Activated CD4-positive, alpha-beta memory T cell treated with anti-CD3 and anti-CD28 coated beads for 36 hours (primary cell): ENCODE measurements at regions not wholly inside any gene's neighbourhood (a gene's known extent, or its start where the extent isn't known, plus 50 kb on each side); places are given as distances from the start of the nearest gene placed in this dataset.

Source experiments
- CTCF ChIA-PET: fragments of 350-600 bp; sonication (Branson Sonifier 250); formaldehyde crosslinking; loops from one replicate; lab custom pipeline; 2021; ENCODE audit warnings: antibody characterized with exemption, inconsistent platforms; lab: Charles Lee
- POLR2A ChIA-PET: fragments of 350-600 bp; sonication (Branson Sonifier 250); formaldehyde crosslinking; loops from one replicate; lab custom pipeline; 2021; ENCODE audit warnings: antibody characterized with exemption; lab: Charles Lee
- DNase-seq: peaks from one replicate; pipeline ENCODE4 v3.0.0-alpha.2; 2020
- H3K27ac Mint-ChIP-seq: one replicate; pipeline ENCODE4 v1.8.0; 2021; ENCODE audit warnings: mixed read lengths
- H3K27me3 Mint-ChIP-seq: one replicate; pipeline ENCODE4 v1.8.0; 2021; ENCODE audit warnings: mixed read lengths
- H3K36me3 Mint-ChIP-seq: one replicate; pipeline ENCODE4 v1.8.0; 2021; ENCODE audit warnings: mixed read lengths
- H3K4me1 Mint-ChIP-seq: one replicate; pipeline ENCODE4 v1.8.0; 2021; ENCODE audit warnings: low read depth, mixed read lengths
- H3K4me3 Mint-ChIP-seq: one replicate; pipeline ENCODE4 v1.8.0; 2021; ENCODE audit warnings: mild to moderate bottlenecking, mixed read lengths
- H3K9me3 Mint-ChIP-seq: one replicate; pipeline ENCODE4 v1.8.0; 2021; ENCODE audit warnings: mixed read lengths
- intact Hi-C: fragments of 100-400 bp; cut with micrococcal nuclease; formaldehyde crosslinking; loops from one replicate; pipeline ENCODE4 v1.15.1; 2023

- Mint-ChIP-seq H3K27me3 (peaks cover 15% of the 10 kb centered on the region), H3K4me1 (no peaks in the 10 kb centered on the region), H3K4me3 (no peak overlapping the region), H3K36me3 (no peaks in the 10 kb centered on the region), H3K9me3 (no peaks in the 10 kb centered on the region), H3K27ac (no peak overlapping the region)
- POLR2A ChIA-PET: no interaction called here
- CTCF ChIA-PET: interaction anchor here (1.0 kb wide), 1 partner anchor 37 kb away, joined by 4 read pairs; no protein-coding TSS in a partner anchor
- intact Hi-C loops: no loop called here
- DNase-seq: no peak
Observed at GRCh38 chr2:204223544-204223943, 287.0 kb downstream of the ICOS start.

GRCh38 chr2:204225671-204226073, 289.1 kb downstream of the ICOS start:
- intact Hi-C loops: no loop called here
- no peak for DNase-seq
- Mint-ChIP-seq H3K36me3 (no peaks in the 10 kb centered on the region), H3K27me3 (peaks cover 21% of the 10 kb centered on the region), H3K9me3 (no peaks in the 10 kb centered on the region), H3K4me1 (no peaks in the 10 kb centered on the region), H3K4me3 (no peak overlapping the region), H3K27ac (no peak overlapping the region)
- ChIA-PET CTCF (no interaction called here), POLR2A (no interaction called here)

- no peak for DNase-seq
- Mint-ChIP-seq H3K27me3 (peaks cover 22% of the 10 kb centered on the region), H3K9me3 (no peaks in the 10 kb centered on the region), H3K27ac (no peak overlapping the region), H3K4me3 (no peak overlapping the region), H3K36me3 (no peaks in the 10 kb centered on the region), H3K4me1 (no peaks in the 10 kb centered on the region)
- intact Hi-C loops: no loop called here
- ChIA-PET CTCF (interaction anchor here (0.8 kb wide), 1 partner anchor 33 kb away, joined by 3 read pairs; no protein-coding TSS in a partner anchor), POLR2A (no interaction called here)
Observed at GRCh38 chr2:204226305-204226880, 289.8 kb downstream of the ICOS start.

- Mint-ChIP-seq H3K27me3 (peaks cover 22% of the 10 kb centered on the region), H3K27ac (no peak overlapping the region), H3K4me1 (no peaks in the 10 kb centered on the region), H3K9me3 (no peaks in the 10 kb centered on the region), H3K4me3 (no peak overlapping the region), H3K36me3 (no peaks in the 10 kb centered on the region)
- intact Hi-C loops: no loop called here
- DNase-seq: no peak
- ChIA-PET POLR2A (interaction anchor here (0.9 kb wide), 1 partner anchor 73 kb away, joined by 3 read pairs; no protein-coding TSS in a partner anchor), CTCF (no interaction called here)
Observed at GRCh38 chr2:204228169-204228886, 291.8 kb downstream of the ICOS start.

GRCh38 chr2:204234248-204234647, 297.7 kb downstream of the ICOS start:
- H3K4me1 Mint-ChIP-seq: no peaks in the 10 kb centered on the region
- no peak overlapping the region for H3K4me3 Mint-ChIP-seq
- ChIA-PET CTCF (no interaction called here), POLR2A (no interaction called here)
- no peak for DNase-seq
- no peaks in the 10 kb centered on the region for H3K36me3 Mint-ChIP-seq
- peaks cover 20% of the 10 kb centered on the region for H3K27me3 Mint-ChIP-seq
- no peaks in the 10 kb centered on the region for H3K9me3 Mint-ChIP-seq
- H3K27ac Mint-ChIP-seq: no peak overlapping the region
- intact Hi-C loops: no loop called here

- Mint-ChIP-seq H3K36me3 (no peaks in the 10 kb centered on the region), H3K9me3 (no peaks in the 10 kb centered on the region)
- POLR2A ChIA-PET: no interaction called here
Observed at GRCh38 chr2:204234879-204235278, 298.3 kb downstream of the ICOS start.

GRCh38 chr2:204237416-204237815, 300.9 kb downstream of the ICOS start:
- H3K4me3 Mint-ChIP-seq: no peak overlapping the region
- H3K27me3 Mint-ChIP-seq: peaks cover 16% of the 10 kb centered on the region
- no peaks in the 10 kb centered on the region for H3K36me3 Mint-ChIP-seq
- no peak for DNase-seq
- peaks cover under 1% of the 10 kb centered on the region for H3K4me1 Mint-ChIP-seq
- CTCF ChIA-PET: no interaction called here
- intact Hi-C loops: no loop called here
- no peak overlapping the region for H3K27ac Mint-ChIP-seq
- no peaks in the 10 kb centered on the region for H3K9me3 Mint-ChIP-seq
- POLR2A ChIA-PET: no interaction called here

More at GRCh38 chr2:204234879-204235278, 298.3 kb downstream of the ICOS start:
- Mint-ChIP-seq H3K27ac (no peak overlapping the region), H3K27me3 (peaks cover 20% of the 10 kb centered on the region), H3K4me3 (no peak overlapping the region), H3K4me1 (no peaks in the 10 kb centered on the region)
- CTCF ChIA-PET: interaction anchor here (0.8 kb wide), 1 partner anchor 1709 kb away, joined by 3 read pairs; no protein-coding TSS in a partner anchor
- no peak for DNase-seq
- intact Hi-C loops: no loop called here

- H3K27ac Mint-ChIP-seq: no peak overlapping the region
- CTCF ChIA-PET: interaction anchor here (1.3 kb wide), 1 partner anchor 62 kb away, joined by 3 read pairs; no protein-coding TSS in a partner anchor
- H3K36me3 Mint-ChIP-seq: no peaks in the 10 kb centered on the region
- no peak overlapping the region for H3K4me3 Mint-ChIP-seq
- no peaks in the 10 kb centered on the region for H3K9me3 Mint-ChIP-seq
- DNase-seq: no peak
- peaks cover 12% of the 10 kb centered on the region for H3K4me1 Mint-ChIP-seq
- intact Hi-C loops: no loop called here
- POLR2A ChIA-PET: no interaction called here
- peaks cover 14% of the 10 kb centered on the region for H3K27me3 Mint-ChIP-seq
Observed at GRCh38 chr2:204239411-204240165, 303.0 kb downstream of the ICOS start.

GRCh38 chr2:204240961-204241360, 304.3 kb upstream of the PARD3B start:
- Mint-ChIP-seq H3K27ac (no peak overlapping the region), H3K36me3 (no peaks in the 10 kb centered on the region), H3K4me1 (peaks cover 12% of the 10 kb centered on the region), H3K27me3 (peaks cover 11% of the 10 kb centered on the region), H3K4me3 (no peak overlapping the region), H3K9me3 (no peaks in the 10 kb centered on the region)
- ChIA-PET CTCF (interaction anchor here (1.0 kb wide), 1 partner anchor 19 kb away, joined by 4 read pairs; no protein-coding TSS in a partner anchor), POLR2A (no interaction called here)
- intact Hi-C loops: no loop called here
- no peak for DNase-seq

- intact Hi-C loops: no loop called here
- ChIA-PET CTCF (interaction anchor here (1.6 to 3.6 kb wide), 2 partner anchors 12 to 176 kb away, joined by 4 to 27 read pairs; no protein-coding TSS in a partner anchor), POLR2A (no interaction called here)
- no peaks in the 10 kb centered on the region for H3K36me3 Mint-ChIP-seq
- no peak for DNase-seq
- no peaks in the 10 kb centered on the region for H3K9me3 Mint-ChIP-seq
- no peak overlapping the region for H3K27ac Mint-ChIP-seq
- peaks cover 14% of the 10 kb centered on the region for H3K27me3 Mint-ChIP-seq
- H3K4me3 Mint-ChIP-seq: no peak overlapping the region
- no peaks in the 10 kb centered on the region for H3K4me1 Mint-ChIP-seq
Observed at GRCh38 chr2:204249437-204249836, 295.8 kb upstream of the PARD3B start.

- ChIA-PET POLR2A (interaction anchor here (0.9 kb wide), 1 partner anchor 8 kb away, joined by 4 read pairs; no protein-coding TSS in a partner anchor), CTCF (interaction anchor here (1.6 to 3.6 kb wide), 2 partner anchors 11 to 178 kb away, joined by 4 to 27 read pairs; no protein-coding TSS in a partner anchor)
- H3K4me1 Mint-ChIP-seq: no peaks in the 10 kb centered on the region
- H3K27me3 Mint-ChIP-seq: peaks cover 14% of the 10 kb centered on the region
- no peak overlapping the region for H3K4me3 Mint-ChIP-seq
- H3K9me3 Mint-ChIP-seq: no peaks in the 10 kb centered on the region
- intact Hi-C loops: loop anchor here (5.0 kb wide), 1 partner anchor 178 kb away; no protein-coding TSS in a partner anchor
- no peaks in the 10 kb centered on the region for H3K36me3 Mint-ChIP-seq
- H3K27ac Mint-ChIP-seq: no peak overlapping the region
- no peak for DNase-seq
Observed at GRCh38 chr2:204250692-204251091, 294.6 kb upstream of the PARD3B start.
